ENCODE measurements at regions not wholly inside any gene's neighbourhood (a gene's known extent, or its start where the extent isn't known, plus 50 kb on each side); places are given as distances from the start of the nearest gene placed in this dataset.

DNA sequence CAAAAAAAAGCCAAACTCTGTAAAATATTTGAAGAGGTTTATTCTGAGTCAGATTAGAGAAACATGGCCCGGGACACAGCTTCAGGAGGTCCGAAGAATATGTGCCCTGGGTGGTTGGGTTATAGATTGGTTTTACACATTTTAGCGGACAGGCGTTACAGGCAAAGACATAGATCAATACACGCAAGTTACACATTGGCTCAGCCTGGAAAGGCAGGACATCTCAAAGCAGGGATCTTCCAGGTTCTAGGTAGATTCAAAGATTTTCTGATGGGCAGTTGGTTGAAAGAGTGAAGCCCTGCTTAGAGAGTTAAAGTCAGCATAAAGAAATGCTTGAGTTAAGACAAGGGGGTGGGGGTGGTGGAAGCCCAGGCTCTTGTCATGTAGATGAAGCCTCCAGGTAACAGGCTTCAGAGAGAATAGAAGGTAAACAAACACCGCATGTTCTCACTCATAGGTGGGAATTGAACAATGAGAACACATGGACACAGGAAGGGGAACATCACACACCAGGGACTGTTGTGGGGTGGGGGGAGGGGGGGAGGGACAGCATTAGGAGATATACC lies 464.3 kb upstream of the ADARB2 start:
- TF ChIP-seq, protein P1, sequence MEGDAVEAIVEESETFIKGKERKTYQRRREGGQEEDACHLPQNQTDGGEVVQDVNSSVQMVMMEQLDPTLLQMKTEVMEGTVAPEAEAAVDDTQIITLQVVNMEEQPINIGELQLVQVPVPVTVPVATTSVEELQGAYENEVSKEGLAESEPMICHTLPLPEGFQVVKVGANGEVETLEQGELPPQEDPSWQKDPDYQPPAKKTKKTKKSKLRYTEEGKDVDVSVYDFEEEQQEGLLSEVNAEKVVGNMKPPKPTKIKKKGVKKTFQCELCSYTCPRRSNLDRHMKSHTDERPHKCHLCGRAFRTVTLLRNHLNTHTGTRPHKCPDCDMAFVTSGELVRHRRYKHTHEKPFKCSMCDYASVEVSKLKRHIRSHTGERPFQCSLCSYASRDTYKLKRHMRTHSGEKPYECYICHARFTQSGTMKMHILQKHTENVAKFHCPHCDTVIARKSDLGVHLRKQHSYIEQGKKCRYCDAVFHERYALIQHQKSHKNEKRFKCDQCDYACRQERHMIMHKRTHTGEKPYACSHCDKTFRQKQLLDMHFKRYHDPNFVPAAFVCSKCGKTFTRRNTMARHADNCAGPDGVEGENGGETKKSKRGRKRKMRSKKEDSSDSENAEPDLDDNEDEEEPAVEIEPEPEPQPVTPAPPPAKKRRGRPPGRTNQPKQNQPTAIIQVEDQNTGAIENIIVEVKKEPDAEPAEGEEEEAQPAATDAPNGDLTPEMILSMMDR (IDR thresholded peaks at IDR 0.05) = no peak
- no peak for TF ChIP-seq POLR2A (IDR thresholded peaks at IDR 0.05)
